SHP77 (cell line): ENCODE measurements at regions not wholly inside any gene's neighbourhood (a gene's known extent, or its start where the extent isn't known, plus 50 kb on each side); places are given as distances from the start of the nearest gene placed in this dataset.
"Not testable (repeated sequence)": the region's sequence is repeated elsewhere in the genome, so short reads cannot be mapped to it uniquely, and the experiment has no call there.

Source experiments
- DNase-seq, 2 experiments: peaks; one replicate each; lab custom pipeline; 2025; lab: John Stamatoyannopoulos, UW

DNA sequence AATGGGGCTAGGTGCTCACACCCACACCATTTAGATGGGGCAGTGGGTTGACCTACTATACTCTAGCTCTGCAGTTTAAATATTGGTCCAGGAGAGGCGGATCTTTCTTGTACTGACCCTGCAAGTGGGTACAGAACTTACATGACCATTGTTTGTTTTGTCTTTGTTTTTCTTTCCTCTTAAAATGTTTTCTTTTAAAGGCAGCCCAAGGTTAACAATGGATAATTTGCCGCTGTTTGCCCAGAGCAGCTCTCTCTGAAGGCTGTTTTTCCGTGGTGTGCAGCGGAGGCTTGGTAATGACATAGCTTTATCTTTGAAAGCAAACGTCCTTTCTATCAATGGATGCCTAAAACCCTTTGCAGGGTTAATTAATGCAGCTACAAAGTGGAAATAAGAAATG lies 133.3 kb upstream of the MEX3C start:
- DNase-seq, result no peak

DNA sequence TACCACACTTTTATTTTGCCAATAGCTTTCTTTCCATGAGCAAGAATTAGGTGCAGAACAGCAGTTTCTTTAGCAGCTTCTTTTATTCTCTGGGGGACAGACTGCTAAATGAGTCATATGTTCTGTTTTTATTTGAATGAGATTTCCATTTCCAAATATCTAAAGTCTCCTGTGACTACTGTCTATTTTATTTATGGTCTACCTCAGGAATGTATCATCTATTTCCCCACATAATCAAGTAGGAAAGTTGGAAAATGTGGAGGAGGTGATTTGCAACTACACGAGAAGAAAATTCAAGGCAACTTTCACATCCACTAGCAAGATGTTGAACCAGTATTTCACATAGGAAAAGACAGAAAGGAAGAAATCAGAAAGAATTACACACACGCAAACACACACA lies 139.9 kb upstream of the MEX3C start:
- no peak for DNase-seq

GRCh38 chr18:51339856-51340255 lies 142.4 kb upstream of the MEX3C start:
- no peak for DNase-seq

GRCh38 chr18:51340332-51340731 lies 142.9 kb upstream of the MEX3C start:
- no peak for DNase-seq

DNA sequence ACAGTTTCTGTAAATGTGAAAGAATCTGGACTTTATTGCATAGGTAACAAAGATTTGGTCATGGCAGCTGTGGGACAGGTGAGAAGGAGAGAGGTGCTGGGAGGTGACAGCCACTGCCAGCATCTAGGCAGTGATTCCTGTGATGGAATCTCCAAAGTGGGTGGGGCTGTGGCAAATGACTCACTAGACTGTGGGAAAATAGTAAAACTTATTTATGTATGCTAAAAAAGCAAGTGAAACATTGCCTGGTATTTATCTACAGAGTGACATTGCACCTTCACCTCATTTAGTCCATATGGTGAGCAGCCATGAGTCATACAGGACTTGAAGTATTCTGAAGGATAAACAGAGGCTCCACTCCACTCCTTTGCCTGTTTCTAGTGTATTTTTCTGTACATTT lies 145.3 kb upstream of the MEX3C start:
- DNase-seq, result no peak

GRCh38 chr18:51345848-51346391 lies 148.4 kb upstream of the MEX3C start:
- no peak for DNase-seq

DNA sequence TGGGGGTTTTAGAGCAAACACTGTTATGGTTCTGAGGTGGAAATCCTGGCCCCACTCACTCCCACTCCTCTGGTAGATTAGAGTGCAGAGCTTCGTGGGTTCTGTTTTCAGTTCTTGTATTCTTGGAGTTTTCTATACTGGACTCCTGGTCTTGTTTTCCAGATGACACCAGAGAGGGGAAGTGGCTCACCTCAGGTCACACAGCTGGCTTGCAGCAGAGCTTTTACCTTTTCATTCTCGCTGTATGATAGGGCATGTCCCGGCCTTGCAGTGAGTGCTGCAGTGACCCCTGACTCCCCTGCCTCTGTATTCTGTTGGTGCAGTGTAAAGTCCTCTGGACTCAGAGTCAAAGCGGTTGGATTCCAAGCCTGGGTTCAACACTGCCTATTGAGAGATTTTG lies 148.9 kb upstream of the MEX3C start:
- DNase-seq, result no peak

DNA sequence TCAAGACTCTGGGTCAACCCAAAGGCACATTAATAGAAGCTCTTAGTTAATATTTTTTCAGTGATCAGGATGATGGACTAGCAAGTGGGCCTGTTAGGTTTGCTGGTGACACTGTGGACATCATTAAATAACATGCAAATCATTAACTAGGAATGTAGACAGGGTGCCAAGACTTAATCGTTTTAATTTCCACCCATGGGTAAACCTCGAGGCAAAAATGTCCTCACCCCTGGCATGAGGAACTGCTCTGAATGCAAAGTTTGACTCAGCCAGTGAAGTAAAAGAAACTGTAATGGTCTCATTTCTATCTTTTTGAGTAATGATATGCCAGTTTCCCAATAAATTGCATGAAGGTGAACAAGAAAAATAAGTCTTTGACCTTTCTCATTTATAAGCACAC lies 152.6 kb upstream of the MEX3C start:
- no peak for DNase-seq

DNA sequence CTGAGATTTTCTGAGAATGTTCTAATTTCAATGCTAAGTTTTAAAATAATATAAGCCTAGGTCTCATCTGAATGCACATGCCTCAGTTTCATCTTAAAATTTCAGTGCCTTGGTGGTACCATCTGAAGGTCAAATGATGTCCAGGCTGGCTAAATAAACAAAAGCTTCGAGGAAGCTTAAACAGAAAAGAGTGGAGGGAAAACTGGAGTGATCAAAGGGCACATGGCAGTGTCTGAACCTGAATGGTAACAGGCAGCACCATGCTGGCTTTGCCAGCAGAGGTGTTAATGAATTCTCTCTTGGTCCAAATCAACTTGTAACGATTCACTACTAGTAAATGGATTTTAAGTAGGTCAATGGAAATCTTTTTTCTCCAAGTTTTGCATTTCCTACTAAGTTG lies 158.4 kb upstream of the MEX3C start:
- no peak for DNase-seq

GRCh38 chr18:51360301-51360700 lies 162.8 kb upstream of the MEX3C start:
- DNase-seq, result not testable (repeated sequence)

DNA sequence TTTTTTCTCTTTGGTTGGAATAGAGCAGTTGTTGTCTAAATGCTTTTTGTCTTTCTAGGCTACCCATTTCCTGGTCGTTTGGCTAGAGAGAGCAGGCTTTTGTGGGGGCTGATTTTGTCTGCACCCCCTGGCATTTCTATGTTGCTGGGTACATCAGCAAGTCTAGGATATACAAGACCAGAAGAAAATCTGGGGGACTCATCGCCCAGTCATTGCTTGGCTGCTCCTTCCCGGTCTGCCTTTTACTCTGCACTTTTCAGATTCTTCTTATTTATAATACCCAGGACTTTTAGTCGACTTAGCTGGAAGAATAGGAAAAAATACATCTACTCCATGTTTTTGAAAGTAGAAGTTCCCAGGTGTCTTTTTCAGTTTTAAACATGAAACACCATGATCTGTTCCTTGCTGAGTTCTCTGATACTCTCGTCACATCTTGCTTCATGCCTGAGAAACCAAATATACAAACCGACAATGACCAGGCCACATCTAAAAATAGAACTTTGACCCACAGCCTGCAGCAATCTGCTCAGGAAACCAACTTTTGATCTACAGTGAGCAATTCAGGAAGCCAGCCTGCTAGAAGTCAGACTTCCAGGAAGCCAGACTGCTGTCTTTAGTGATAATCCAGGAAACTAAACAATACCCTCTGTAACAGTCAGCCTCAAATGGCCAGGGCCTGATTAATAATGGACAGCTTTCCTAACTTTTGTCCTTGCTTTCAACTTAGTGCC lies 163.8 kb upstream of the MEX3C start:
- no peak for DNase-seq

DNA sequence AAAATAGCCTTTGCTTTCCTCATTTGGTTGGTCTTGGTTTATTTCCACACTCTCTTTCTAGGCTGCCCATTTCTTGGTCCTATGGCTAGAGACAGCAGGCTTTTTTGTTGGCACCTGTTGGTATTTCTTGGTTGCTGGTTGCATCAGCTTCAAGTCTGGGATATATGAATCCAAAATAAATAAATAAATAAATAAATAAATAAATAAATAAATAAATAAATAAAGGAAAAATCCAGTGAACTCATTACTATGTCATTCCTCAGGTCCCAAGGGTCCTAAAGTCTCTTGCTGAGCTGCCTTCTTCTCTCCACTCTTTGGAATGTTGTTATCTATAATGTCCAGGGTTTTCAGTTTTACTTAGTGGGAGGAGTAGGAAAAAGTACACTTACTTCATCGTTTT lies 165.9 kb upstream of the MEX3C start:
- DNase-seq, result no peak

- no peak for DNase-seq
Observed at GRCh38 chr18:51370996-51371395, 173.5 kb upstream of the MEX3C start.

DNA sequence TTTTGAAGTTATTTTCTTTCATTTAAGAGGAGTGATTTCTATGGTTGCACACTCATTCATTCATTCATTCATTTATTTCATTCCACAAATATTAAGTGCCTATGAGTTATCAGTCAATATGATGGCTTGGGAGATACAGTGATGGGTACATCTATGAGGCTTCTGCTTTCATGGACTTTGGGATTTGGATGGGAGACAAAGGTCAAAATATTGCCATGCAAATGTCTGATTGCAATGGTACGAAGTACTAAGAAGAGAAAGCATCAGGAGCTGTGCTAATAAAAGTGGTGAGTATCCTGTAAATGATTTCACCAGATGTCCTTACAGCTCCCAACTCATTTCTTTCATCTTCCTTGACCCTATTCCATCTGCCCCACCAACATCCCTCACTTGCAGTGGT lies 174.4 kb upstream of the MEX3C start:
- DNase-seq, result no peak

DNA sequence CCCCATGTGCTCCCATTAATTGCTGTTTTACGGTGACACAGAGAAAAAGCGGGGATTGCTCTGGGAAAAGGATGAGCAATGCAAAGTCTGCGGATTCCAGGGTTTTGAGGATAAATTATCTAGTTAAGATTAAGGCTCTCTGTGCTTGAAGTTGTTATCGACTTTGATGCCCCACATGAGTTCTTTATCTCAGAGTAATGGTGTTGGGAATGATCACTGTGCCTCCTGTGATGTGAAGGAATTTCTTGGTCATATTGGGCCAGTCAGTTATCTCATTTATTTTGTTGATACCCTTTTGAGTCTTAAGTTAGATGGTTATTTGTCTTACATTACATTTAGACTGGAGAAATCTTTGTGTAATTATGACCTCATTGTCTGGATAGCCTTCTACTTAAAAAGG lies 184.6 kb upstream of the MEX3C start:
- DNase-seq, result no peak

DNA sequence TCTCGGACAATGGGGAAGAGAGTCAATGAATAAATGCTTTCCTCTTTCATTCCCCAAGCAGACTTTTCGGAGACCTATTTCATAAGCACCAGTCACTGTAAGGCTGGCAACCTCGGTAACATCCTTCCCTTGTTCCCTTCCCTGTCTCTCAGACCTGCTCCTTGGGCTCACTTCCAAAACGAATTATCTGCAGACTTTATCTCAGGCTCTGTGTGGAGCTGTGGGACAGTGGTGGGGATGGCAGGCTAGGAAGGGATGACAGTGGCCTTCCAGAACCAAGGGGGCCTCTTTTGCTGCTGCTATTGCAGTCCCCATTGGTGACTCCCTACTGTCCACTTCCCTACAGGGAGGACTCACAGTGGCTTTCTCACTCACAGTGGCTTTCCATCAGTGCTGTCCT lies 185.6 kb upstream of the MEX3C start:
- DNase-seq, result no peak

DNA sequence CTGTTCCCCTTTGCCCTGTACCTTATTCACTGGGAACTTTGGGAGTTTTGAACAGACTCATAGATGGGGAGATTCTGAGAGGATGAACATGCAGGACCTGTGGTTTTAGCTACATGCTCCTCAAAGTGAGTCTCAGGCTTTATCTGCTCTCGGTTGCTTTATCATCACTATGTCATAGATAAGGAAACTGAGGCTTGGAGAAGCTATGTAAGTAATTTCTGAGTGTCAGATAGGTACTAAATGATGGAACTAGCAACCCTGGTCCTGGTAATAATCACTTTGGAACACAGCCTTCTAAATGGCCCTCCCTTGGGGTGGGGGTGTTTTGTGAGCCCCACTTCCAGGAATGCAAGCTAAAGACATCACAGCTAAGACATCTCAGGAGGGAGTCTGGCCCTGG lies 186.2 kb upstream of the MEX3C start:
- DNase-seq, result no peak

DNA sequence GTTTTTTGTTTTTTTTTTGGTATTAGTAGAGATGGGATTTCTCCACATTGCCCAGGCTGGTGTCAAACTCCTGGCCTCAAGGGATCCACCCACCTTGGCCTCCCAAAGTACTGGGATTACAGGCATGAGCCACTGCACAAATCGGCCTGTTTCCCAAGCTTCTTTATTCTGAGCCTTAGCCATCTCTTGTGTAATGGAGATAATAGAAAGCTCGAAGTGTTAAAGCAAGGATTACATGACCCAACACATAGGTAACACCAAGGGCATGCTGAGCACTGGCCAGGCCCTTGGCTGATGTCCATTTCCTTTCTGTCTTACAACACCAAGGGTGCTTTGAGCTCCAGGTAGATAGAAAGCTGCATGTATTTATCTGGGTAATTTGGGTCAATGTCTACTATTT lies 187.8 kb upstream of the MEX3C start:
- no peak for DNase-seq

DNA sequence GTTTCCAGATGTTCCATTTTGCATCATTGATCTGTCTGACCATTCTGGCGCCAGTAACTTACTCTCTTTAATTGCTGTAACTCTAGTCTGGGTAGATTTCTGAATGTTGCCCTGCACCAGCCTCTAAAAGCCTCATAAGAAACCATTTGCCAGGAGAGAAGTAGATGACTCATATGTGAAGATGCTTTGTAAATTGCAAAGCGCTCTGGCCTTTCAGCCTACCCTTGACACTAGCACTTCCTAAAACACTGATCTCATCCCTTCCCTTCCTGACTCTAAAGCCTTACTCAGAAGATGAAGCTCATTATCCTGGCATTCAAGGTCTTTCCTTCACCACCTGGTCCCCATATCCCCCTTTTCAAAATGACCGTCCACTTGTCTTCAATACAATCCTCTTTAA lies 193.2 kb upstream of the MEX3C start:
- DNase-seq, result no peak

DNA sequence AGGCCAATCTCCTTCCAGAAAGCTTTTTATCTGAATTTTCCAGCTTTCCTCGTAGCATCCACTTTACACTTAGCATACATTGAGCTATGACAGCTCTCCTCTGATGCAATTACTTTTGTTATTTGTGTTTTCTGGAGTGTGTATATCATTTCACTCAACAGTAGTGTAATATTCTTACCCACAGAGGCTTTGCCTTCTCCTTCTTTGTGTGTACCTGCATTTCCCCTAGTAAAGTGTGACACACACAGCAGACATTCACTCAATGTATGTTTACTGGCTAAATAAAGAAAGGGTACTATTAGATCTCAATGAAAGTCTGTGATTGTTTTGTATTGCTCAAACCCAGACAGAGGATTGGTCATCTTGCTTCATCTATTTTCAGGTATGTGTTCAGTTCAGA lies 193.7 kb upstream of the MEX3C start:
- no peak for DNase-seq

DNA sequence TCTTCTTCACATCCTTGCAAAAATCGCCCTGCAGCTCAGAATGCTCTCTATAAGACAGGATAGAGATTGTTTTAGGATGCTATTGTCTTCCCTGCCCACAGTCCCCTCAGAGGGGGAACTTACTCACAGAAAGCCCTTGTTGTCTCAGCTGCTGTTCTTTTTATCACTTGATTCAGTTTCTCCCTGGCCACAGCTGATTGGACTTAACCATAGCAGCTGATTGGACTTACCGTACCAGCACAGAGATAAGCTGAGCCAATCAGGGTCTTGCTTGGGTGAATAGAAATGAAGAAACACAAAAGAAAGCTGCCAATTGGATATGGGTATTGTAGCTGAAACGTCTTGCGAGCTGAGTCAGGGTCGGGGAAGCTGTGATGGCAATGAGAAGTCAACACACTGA lies 194.2 kb upstream of the MEX3C start:
- DNase-seq, result peak in 1 of 2 experiments; percentile 2

- no peak for DNase-seq
Observed at GRCh38 chr18:51397347-51397962, 200.0 kb upstream of the MEX3C start.

DNA sequence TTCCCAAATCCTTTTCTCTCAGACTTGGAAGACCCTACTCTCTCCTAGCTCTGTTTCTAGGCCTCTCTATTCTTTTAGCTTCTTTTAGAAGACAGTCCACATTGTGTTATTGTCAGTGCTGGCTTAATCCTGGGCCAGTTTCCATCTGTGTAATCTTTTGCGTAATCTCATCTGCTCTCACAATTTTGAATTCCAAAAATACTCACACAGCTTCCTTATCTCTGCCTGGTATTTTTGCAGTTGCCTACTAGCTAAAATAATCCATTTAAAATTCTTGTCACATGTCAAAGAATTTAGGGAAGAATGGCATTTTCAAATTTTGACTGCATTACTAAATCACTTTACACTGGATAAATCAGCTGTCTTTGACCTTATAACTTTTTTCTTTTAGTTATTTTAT lies 200.6 kb upstream of the MEX3C start:
- no peak for DNase-seq
